ENCODE measurements at regions not wholly inside any gene's neighbourhood (a gene's known extent, or its start where the extent isn't known, plus 50 kb on each side); places are given as distances from the start of the nearest gene placed in this dataset.
A peak's percentile ranks its signal among the peaks of the same experiment; 100 is the strongest.

- peaks cover 9% of the 10 kb centered on the region for H3K4me1 Mint-ChIP-seq (ENCODE audit: unreplicated experiment)
- TF ChIP-seq CTCF (conservative IDR thresholded peaks at IDR 0.05): no peak
- no peaks in the 10 kb centered on the region for H3K9me3 Mint-ChIP-seq
- no peaks in the 10 kb centered on the region for H3K36me3 Mint-ChIP-seq
- DNase-seq (ENCODE audit: extremely low spot score, unreplicated experiment): no peak
- H3K27me3 Mint-ChIP-seq: peaks cover 15% of the 10 kb centered on the region
- no peak overlapping the region for H3K4me3 Mint-ChIP-seq
- no peak overlapping the region for H3K27ac Mint-ChIP-seq
These were observed 66.6 kb upstream of the SYPL1 start for GRCh38 chr7:106178593-106179134.

- Mint-ChIP-seq H3K4me3 (no peak overlapping the region), H3K9me3 (no peaks in the 10 kb centered on the region), H3K27me3 (peaks cover 15% of the 10 kb centered on the region), H3K27ac (no peak overlapping the region), H3K4me1 (ENCODE audit: unreplicated experiment) (peaks cover 9% of the 10 kb centered on the region), H3K36me3 (no peaks in the 10 kb centered on the region)
- TF ChIP-seq CTCF (conservative IDR thresholded peaks at IDR 0.05): no peak
- no peak for DNase-seq (ENCODE audit: extremely low spot score, unreplicated experiment)
These were observed 65.9 kb upstream of the SYPL1 start for GRCh38 chr7:106177738-106178592.

- TF ChIP-seq CTCF (conservative IDR thresholded peaks at IDR 0.05): no peak
- Mint-ChIP-seq H3K4me3 (no peak overlapping the region), H3K9me3 (no peaks in the 10 kb centered on the region), H3K36me3 (no peaks in the 10 kb centered on the region), H3K27ac (no peak overlapping the region), H3K27me3 (peaks cover 15% of the 10 kb centered on the region), H3K4me1 (ENCODE audit: unreplicated experiment) (peaks cover 9% of the 10 kb centered on the region)
- no peak for DNase-seq (ENCODE audit: extremely low spot score, unreplicated experiment)
These were observed 65.2 kb upstream of the SYPL1 start for GRCh38 chr7:106177300-106177690.

GRCh38 chr7:106176414-106177299 is 64.5 kb upstream of the SYPL1 start:
- H3K4me3 Mint-ChIP-seq: no peak overlapping the region
- no peaks in the 10 kb centered on the region for H3K36me3 Mint-ChIP-seq
- peaks cover 15% of the 10 kb centered on the region for H3K27me3 Mint-ChIP-seq
- peak; percentile 94 for TF ChIP-seq CTCF (conservative IDR thresholded peaks at IDR 0.05)
- DNase-seq (ENCODE audit: extremely low spot score, unreplicated experiment): peak; percentile 87
- H3K27ac Mint-ChIP-seq: no peak overlapping the region
- H3K9me3 Mint-ChIP-seq: no peaks in the 10 kb centered on the region
- peaks cover 9% of the 10 kb centered on the region for H3K4me1 Mint-ChIP-seq (ENCODE audit: unreplicated experiment)

GRCh38 chr7:106175507-106175906 is 63.4 kb upstream of the SYPL1 start:
- H3K4me3 Mint-ChIP-seq: no peak overlapping the region
- no peak for TF ChIP-seq CTCF (conservative IDR thresholded peaks at IDR 0.05)
- DNase-seq (ENCODE audit: extremely low spot score, unreplicated experiment): no peak
- no peaks in the 10 kb centered on the region for H3K36me3 Mint-ChIP-seq
- no peak overlapping the region for H3K27ac Mint-ChIP-seq
- H3K4me1 Mint-ChIP-seq (ENCODE audit: unreplicated experiment): peaks cover 9% of the 10 kb centered on the region
- no peaks in the 10 kb centered on the region for H3K9me3 Mint-ChIP-seq
- H3K27me3 Mint-ChIP-seq: peaks cover 15% of the 10 kb centered on the region
